GM21390 (cell line): ENCODE measurements at regions not wholly inside any gene's neighbourhood (a gene's known extent, or its start where the extent isn't known, plus 50 kb on each side); places are given as distances from the start of the nearest gene placed in this dataset.

ENCODE experiments used
- ATAC-seq: cut with Tn5 transposase; IDR thresholded peaks from one replicate; pipeline ENCODE4 v1.9.1; 2021; ENCODE audit not compliant: unreplicated experiment

- ATAC-seq, result no peak
Measured at GRCh38 chr12:114901316-114901715, 217.3 kb upstream of the TBX3 start.

GRCh38 chr12:114898159-114898558, 214.2 kb upstream of the TBX3 start:
- ATAC-seq, result no peak

DNA sequence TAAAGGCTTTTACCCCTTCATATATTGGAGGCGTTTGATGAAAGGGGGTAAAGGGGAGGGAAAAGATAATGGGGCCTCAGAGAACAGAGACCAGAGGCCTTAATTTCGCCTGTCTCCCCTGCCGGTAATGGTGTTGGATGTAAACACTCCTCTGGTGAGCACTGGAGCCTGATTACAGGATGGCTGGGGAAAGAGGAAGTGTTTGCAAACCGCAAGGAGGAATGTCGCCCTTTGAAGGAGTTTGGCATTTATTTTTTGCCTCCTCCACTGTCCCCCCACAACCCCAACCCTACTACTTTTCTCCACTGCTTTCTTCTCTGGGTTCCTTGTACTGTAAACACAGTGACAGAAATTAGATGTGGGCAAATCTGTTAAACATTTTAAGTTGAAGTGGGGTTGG, 211.9 kb upstream of the TBX3 start:
- no peak for ATAC-seq

GRCh38 chr12:114895081-114895480, 211.1 kb upstream of the TBX3 start:
- no peak for ATAC-seq

DNA sequence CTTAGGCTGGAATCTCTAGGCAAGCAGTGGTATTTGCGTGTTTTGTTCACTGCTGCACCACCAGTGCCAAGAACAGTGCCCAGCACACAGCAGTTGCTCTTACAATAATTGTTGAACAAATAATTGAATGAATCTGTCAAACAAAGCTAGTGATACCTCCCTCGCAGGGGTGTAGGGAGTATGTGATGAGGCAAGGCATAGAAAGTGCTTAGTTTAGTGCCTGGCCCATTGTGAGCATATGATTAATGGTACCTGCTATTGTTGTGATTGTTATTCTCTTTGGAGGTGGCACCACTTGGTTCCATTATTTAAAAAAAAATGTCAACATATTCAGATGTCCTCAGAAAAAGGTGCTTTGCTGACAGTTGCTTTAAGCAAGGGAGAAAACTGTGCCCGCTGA, 210.1 kb upstream of the TBX3 start:
- ATAC-seq, result no peak

GRCh38 chr12:114888928-114889584, 205.1 kb upstream of the TBX3 start:
- ATAC-seq, result no peak

GRCh38 chr12:114888448-114888847, 204.5 kb upstream of the TBX3 start:
- ATAC-seq, result no peak

DNA sequence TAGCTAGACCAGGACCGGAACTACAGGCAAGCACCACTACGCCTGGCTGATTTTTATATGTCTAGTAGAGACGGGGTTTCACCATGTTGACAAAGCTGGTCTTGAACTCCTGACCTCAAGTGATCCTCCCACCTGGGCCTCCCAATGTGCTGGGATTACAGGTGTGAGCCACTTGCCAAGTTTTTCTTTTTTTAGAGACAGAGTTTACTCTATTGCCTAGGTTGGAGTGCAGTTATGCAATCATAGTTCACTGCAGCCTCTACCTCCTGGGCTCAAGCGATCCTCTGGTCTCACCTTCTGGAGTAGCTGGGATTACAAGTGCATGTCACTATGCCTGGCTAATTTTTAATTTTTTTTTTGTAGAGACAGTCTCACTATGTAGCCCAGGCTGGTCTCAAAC, 201.5 kb upstream of the TBX3 start:
- no peak for ATAC-seq

GRCh38 chr12:114884575-114884974, 200.6 kb upstream of the TBX3 start:
- no peak for ATAC-seq

DNA sequence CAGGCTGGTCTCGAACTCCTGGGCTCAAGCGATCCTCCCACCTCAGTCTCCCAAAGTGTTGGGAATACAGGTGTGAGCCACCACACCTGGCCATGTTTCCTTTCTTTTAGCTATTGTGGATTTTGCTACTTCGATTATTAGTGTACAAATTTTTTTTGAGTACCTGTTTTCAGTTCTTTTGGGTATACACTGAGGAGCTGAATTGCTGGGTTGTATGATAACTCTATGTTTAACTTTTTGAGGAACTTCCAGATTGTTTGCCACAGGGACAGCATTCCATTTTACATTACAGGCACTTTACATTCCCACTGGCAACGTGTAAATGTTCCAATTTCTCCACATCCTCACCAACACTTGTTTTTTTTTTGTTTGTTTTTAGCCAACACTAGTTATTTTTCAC, 198.1 kb upstream of the TBX3 start:
- no peak for ATAC-seq

GRCh38 chr12:114879354-114879753, 195.4 kb upstream of the TBX3 start:
- ATAC-seq, result no peak

DNA sequence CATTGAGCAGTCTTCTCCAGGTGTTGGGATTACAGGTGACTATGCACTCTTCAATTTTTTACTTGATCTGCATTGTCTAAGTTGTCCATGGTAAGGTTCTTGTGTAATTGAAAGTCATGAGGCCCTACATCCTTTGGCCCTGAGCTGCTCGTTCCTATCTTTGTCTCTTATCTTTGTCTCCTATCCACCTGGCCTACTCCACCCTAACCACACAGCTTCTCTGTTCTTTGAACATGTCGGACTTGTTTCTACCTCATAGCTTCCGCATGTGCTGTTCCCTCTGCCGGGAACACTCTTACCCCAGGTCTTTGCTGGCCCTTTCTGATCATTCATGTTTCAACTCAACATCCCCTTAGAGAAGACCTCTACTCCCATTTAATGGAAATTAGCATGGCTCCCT, 194.8 kb upstream of the TBX3 start:
- no peak for ATAC-seq

DNA sequence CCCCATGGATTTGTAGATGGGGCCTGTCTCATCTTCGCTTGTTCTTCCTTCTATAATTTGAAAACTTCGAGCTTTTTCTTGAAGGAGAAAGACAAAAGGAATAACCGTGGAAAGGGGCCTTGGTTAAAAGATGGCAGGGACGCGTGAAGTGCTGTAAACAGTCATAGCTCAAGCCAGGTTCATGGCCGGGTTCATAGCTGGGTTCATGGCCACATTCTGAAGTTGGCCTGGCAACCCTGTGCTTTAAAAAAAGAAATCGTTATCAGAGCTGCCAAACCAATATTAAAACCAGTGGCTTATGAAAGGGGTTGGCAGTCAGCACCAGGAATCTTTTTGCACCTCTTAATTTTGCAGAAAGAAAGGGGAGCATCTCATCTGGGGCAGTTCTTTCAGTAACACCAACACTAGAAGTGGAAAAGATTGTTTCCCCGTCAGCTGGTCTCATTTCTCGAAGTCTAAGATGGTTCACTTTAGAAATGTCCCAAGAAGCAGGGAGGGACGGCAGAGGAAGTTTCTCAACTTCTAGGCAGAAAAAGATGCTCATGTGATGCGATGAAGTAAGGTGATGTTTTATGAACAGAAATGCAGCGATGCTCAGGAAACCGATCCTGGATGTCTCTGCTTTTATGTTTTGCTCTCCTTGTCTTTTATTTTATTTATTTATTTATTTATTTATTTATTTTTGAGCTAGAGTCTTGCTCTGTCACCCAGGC, 193.1 kb upstream of the TBX3 start:
- no peak for ATAC-seq

DNA sequence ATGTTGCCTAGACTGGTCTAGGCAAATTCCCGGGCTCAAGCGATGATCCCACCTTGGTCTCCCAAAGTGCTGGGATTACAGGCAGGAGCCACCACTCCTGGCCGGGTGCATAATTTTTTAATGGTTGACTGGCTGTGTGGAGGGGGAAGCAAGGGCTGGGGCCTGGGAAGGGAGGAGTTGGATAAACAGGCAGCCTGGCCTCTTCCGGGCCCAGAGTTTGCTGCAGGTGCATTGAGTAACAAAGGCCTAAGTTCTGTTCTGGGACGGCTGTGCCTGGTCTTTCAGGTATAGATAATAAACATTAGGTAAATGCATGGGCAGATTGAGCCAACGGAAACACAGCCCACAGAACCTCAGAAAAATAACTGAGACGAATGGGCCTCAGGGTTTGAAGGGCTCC, 191.3 kb upstream of the TBX3 start:
- ATAC-seq, result no peak

GRCh38 chr12:114873656-114874055, 189.7 kb upstream of the TBX3 start:
- no peak for ATAC-seq

GRCh38 chr12:114868995-114869834, 185.2 kb upstream of the TBX3 start:
- no peak for ATAC-seq

DNA sequence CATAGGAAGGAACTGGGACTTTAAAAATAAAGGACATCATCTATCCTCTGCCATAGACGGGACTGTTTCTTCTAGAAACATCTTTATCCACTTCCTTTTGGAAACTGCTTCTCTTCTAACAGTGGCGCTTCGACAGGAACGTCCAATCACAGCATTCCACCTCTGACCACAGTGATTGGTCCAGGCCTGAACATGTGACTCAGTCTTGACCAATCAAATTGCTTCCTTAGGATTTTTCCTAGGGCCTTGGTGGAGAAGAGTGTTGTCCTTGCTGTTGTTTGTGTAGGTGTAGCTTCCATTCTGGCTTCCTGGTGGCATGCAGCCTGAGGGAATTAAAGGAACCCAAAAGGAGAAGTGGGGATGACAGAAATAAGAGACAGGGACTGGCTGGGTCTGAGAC, 182.4 kb upstream of the TBX3 start:
- ATAC-seq, result no peak

DNA sequence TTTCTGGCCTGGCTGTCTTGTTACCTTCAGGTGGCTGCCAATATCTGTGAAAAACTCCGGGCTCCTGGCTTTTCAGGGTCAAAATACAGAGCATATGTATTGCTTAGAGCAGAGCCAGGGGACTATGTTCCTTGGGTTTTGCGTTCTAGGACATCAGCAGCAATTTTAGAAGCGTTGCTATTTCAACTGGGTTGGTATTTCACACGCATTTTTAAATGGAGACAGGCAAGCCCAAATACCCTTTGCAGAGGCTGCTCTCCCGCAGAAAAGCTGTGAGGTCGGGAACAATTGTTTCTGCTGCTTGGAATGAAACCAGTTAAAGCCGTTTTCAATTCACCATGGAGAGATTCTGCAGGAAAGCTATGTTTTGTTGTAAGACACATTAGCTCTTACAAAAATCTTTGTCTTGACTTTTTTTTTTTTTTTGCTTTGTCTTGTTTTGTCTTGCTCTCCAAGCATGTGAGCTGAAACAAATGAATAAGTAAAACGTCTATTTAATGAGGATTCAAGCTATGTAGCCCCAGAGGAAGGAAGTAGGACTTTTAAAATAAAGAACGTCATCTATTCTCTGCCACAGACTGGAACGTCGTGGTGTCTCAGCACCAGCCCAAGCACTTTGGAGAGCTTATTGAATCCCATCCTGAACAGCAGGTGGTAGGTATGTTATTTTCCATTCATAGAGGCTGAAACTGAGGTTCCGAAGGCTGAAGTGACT, 181.0 kb upstream of the TBX3 start:
- no peak for ATAC-seq

DNA sequence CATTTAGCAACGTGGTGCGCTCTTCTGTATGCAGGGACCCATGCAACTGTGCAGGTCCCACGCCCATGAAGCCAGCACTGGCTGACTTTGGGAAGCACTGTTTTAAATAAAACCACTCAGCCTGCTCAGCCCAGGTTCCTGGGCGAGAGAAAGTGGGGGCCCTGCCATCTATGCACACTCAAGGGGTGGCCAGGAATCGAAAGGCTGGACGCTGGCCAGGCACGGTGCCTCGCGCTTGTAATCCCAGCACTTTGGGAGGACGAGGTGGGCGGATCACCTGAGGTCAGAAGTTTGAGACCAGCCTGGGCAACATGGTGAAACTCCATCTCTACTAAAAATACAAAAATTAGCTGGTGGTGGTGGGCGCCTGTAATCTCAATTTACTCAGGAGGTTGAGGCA, 179.9 kb upstream of the TBX3 start:
- ATAC-seq, result no peak

GRCh38 chr12:114860969-114861368, 177.0 kb upstream of the TBX3 start:
- no peak for ATAC-seq

GRCh38 chr12:114858388-114859146, 174.6 kb upstream of the TBX3 start:
- ATAC-seq, result no peak
